NCI-H2107 (cell line): ENCODE measurements at regions not wholly inside any gene's neighbourhood (a gene's known extent, or its start where the extent isn't known, plus 50 kb on each side); places are given as distances from the start of the nearest gene placed in this dataset.
"Not testable (repeated sequence)": the region's sequence is repeated elsewhere in the genome, so short reads cannot be mapped to it uniquely, and the experiment has no call there.

Experiments
- DNase-seq: peaks from one replicate; lab custom pipeline; 2025; lab: John Stamatoyannopoulos, UW

DNA sequence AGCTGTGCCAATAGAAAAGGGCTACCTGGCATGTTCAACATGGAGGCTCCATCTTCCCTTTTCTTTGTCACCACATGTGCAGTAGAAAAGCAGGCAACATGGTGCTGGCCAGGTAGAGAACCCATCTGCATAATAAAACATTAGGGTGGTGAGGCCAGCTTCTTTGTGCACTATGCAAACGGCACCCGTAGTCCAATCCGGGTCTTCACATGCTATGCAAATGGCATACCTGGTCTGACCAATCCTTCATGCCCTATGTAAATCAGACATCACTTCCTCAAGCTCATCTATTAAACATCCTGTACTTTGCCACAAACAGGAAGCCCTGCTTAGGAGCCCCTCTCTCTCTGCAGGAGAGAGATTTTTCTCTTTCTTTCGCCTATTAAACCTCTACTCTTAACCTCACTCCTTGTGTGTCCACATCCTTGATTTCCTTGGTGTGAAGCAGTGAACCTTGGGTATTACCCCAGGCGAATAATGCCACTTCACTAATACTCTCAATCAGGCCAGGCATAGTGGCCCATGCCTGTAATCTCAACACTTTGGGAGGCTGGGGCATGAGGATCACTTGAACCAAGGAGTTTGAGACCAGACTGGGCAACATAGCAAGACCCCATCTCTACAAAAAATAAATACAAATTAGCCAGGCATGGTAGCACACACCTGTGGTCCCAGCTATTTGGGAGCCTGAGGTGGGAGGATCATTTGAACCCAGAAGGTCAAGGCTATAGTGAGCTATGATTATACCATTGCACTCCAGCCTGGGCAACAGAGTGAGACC is 111.3 kb upstream of the MRI1 start:
- no peak for DNase-seq

DNA sequence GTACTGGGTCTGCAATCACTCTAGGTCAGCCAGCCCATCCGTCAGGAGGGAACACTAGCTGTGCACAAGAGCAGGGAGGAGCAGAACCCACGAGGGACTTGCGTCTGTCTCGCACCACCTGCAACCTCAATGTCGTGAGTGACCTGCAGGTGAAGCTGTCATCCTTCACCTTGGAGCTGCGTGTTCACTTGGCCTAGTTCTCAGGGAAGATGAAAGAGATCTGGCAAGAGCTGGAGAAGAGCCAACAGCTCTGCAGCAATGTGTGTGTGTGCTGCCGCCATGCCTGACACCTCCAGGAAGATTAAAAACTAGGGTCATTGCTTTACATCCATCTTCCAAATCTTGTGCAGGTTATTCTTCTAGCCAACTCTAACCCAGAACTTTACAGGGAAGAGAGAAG is 117.6 kb upstream of the MRI1 start:
- no peak for DNase-seq

DNA sequence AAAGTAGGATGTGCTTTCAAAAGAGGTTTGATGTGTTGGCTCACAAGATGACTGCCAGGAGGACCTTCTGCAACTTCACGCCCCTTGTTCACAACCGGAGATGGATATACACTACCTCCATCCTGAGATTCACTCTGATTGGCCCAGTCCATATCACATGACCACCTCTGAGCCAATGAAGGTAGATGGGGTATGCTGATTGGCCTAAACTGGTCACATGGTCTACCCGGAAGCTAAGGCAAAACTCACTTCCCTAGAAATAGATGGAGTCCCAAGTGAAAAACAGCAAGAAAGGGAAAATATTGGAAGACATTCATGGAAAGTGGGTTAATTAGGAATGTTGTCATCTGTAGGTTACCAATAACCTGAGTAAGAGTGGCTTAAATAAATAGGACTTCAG is 119.7 kb upstream of the MRI1 start:
- no peak for DNase-seq

DNA sequence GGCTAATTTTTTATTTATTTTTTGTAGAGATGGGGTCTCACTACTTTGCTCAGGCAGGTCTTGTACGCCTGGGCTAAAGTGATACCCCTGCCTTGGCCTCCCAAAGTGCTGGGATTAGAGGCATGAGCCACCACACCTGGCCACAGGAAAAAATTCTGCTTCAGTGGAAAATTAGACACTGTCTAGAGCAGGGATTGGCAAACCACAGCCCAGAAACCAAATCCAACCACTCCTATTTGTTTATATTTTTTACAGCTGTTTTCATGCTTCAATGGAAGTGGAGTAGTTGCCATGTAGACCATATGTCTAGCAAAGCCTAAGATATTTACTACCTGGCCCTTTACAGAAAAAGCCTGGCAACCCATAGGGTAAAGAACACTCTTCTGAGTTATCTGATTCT is 123.7 kb upstream of the MRI1 start:
- no peak for DNase-seq

DNA sequence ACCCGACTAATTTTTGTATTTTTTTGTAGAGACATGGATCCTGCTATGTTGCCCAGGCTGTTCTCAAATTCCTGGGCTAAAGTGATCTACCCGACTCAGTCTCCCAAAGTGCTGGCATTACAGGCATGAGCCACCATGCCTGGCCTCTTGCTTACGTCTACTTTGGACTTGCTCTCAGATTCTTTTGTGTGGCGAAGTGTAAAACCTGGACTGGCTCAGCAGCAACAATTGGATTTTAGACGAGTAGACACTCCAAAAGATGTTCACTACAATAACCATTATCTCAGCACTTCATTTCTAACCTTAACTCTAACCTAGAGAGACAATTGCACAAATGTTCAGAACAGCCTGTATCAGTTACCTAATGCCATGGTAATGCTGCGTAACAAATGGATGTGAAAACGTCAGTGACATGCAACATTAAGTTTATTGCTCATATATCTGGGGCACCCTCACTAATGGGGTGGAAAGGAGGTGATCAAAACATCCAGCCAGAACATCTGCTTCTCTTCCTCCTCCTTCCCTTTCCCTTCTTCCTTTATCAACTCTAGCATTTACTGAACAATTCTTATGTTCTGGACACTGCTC is 124.9 kb upstream of the MRI1 start:
- no peak for DNase-seq

DNA sequence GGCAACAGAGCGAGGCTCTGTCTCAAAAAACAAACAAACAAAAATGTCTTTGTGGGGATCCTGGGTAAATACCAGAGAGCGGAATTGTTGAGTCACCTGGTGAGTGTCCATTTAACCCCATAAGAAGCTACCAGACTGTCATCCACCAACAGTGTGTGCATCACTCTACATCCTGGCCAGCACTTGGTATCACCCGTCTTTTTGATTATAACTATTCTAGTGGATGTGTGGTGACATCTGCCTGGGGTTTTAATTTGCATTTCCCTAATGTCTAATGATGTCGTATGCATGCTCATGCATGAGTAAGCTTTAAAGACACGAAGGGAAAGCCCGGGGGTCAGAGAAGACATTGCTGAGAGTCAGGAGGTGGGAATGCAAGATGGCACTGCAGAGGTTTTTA is 126.7 kb upstream of the MRI1 start:
- no peak for DNase-seq

DNA sequence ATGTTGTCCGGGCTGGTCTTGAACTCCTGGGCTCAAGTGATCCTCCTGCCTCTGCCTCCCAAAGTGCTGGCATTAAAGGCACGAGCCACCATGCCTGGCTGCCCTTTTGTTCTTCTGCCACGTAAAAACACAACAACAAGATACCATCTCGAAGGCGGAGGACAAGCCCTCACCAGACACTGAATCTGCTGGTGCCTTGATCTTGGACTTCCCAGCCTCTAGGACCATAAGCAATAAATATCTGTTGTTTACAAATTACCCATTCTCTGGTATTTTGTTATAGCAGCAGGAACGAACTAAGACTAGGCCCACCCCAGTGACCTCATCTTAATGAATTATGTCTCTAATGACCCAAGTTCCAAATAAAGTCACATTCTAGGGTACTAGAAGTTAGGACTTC is 128.4 kb upstream of the CACNA1A start:
- no peak for DNase-seq

DNA sequence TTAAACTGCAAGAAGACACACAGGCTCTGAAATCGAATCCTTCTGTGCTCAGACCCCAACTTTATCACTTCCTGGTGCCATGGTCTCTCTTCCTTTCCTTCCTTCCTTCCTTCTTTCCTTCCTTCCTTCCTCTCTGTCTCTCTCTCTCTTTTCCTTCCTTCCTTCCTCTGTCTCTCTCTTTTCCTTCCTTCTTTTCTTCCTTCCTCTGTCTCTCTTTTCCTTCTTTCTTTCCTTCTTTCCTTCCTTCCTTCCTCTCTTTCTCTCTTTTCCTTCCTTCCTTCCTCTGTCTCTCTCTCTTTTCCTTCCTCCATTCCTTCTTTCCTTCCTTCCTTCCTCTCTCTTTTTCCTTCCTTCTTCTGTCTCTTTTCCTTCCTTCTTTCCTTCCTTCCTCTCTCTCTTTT is 127.2 kb upstream of the CACNA1A start:
- no peak for DNase-seq

DNA sequence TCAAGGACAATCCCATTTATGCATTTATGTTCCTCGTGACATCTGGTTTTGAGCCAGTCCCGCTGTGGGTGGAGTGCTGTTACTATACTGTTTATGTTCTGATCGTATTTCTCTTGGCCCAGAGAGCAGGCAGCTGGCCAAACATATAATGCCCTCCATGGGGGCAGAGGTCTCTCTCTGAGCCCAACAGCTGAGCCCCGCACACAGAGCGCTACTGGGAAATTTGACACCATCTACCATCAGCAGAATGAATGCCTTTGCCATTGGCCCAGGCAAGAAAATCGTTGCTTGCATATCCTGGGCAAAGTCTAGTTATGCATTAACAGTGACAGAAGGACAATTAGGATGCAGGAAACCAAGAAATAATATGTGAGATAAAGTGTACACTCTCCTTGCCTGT is 126.8 kb upstream of the CACNA1A start:
- peak; percentile 93 for DNase-seq

DNA sequence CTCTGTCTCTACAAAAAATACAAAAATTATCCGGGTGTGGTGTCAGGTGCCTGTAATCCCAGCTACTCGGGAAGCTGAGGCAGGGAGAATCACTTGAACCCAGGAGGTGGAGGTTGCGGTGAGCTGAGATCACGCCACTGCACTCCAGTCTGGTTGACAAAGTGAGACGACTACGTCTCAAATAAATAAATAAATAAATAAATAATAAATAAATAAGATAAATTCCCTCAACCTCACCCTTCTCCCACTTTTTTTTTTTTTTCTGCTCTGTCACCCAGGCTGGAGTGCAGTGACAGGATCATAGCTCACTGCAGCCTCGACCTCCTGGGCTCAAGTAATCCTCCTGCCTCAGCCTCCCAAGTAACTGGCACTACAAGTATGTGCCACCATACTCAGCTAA is 125.9 kb upstream of the CACNA1A start:
- not testable (repeated sequence) for DNase-seq

DNA sequence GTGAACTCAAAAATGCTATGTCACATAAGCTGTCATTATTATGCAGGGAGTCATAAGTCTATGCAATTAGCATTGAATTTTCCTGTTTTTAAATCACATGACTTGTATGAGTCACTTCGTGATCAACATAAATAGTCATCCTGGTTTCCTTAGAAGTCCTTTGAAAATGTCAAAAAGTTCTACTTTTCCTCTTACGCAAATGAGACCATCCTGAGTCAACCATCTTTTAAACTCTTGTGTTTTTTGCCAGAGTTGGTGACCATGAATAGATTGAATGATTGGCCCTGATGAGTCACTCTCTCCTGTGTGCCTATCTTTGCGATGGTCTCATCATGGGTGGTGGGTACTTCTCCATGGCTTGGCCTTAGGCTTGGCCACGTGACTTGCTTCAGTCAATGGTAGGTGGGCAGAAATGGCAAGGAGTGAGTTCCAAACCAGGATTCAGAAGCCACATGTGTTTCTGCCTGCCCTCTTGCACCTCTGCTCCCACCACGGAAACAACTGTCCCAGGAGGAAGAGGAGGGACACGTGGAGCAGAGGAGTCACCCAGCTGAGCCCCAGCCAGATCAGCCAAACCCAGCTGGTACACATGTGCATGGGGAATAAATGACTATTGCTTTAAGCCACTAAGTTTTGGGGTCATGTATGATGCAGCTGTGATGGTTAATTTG is 123.5 kb upstream of the CACNA1A start:
- no peak for DNase-seq

DNA sequence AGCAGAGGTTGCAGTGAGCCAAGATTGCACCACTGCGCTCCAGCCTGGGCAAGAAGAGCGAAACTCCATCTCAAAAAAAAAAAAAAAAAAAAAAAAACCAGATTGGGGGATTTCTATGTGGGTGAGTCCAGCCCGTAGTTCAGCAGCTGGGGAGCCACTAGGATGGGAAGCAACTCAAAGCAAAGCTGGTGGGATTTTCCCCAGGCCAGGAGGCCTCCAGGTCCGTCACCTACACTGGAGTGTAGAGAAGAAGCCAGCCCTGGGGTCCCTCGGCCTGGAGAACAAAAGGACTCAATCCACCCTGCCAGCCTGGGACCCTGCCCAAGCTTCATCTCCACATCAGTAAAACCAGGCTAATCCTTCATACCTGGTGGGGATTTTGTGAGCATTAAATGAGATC is 121.3 kb upstream of the CACNA1A start:
- DNase-seq: no peak

DNA sequence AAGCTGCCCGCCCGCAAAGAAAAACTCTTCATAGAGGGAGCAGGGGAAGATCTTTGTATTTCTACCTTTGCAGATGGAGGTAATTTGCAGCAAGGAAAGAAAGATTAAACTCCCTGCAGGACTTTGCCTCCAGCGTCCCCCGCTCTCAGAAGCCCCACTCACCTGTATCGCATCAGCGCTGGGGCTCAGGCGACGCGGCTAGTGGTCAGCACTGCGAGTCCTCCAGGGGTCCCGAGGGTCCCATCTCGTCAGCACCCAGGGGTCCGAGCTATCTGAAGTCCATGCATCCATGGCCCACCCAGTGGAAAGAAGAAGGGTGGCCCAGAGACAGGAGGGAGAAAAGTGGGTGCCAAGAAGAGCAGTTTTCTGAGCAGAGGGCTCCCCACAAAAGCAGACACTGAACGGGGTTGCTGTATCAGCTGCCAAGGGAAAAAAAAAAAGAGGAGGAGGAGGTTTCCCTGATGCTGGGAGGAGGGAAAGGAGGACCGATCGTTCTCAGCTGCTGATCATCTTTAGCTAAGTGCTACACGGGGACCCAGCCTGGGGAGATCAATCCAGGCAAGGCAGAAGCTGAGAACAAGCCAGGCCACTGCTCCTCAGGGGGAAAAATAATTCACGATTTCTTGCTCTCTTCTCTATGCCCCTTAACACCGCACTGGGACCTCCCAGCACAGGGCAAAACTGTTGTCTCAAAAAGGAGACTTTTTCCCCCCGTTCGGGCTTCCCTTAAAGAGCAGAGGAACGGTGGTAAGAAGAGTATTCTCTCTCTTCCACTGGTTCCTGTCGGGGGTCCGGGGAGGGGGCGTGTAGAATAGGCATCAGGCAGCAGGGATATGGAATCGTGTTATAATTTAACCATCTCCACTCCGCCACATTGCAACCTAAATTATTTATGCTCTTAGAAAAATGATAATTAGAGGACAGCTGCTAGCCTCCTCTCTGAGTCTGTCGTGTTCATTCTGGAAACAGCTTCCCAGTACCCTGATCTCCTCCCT is 117.7 kb upstream of the CACNA1A start:
- no peak for DNase-seq

DNA sequence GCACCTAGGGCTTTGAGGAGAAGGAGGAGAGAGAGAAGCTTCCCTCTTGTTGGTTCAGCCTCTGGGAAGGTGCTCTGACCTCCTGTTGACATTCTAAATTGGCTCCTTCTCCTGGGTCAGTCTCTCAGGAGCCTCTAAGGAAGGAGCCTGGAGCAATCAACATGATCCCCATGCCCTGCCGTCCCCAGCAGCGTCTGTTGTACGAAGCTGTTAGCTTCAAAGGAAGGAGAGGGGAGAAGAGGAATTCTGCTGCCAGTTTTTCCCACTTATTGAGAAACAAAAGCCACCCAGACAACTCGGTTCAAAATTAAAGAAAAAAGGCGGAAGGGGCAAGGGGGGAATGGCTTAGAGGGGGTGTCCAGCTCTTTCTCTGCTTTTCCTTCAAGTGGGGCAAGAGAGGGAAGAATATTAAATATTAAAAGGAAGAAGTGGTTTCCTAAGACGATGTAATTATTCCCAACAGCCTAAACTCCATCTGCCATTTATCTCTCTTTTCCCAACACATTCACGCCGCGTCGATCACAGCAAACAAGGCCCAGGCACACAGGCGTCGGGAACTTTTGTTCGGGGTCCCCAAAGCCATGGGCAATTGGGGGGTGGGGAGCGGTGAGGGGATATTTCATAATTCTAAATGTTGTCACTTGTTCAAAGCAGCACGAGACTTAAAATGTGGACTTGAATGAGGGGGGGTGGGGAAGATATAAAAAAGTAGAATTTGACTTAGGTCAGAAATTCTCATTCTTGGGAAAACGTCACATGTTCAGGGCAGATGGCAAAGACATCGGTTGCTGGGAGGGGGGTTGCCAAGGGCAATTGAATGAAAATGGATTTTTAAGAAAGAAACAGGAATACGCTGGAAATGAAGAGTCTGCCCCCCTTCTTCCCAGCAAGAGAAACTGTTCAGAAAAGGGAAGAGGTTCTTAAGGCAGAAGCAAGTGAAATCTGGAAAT is 116.8 kb upstream of the CACNA1A start:
- DNase-seq: no peak

DNA sequence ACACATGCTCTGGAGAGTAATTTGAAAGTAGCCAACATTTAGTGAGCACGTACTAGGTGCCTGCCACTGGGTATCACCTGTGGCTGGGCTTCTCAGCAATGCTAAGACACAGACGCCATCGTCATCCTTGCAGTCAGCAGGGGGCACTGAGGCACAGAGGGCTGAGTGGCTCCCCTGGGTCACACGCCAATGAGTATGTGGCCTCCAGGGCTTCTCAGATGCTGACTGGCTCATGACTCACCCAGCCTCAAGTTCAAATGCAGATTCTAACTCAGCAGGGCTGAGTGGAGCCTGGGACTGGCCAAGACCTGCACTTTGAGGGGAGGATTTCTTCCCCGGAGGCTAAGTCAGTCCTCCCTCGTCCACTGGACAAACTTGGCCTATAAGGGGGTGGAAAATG is 115.1 kb upstream of the CACNA1A start:
- DNase-seq: no peak

DNA sequence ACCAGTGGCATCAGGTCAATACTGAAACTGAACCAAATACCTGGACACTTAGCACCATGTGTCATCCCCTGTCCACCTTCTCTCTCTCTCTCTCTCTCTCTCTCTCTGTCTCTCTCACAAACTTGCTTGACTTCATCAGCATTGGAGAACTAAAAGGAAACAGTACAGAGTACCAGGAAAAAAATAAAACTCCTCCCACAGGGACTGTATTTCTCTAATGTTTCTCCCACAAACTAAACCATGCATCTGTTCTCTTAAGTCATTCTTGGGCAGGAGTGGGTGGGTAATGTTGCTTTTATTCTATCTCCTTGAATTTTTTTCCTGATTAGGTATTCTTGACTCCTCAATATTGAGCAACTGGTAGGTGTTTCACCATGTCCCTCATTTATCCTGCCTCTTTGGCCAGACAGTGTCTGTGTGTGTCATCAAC is 112.9 kb upstream of the CACNA1A start:
- DNase-seq: no peak

DNA sequence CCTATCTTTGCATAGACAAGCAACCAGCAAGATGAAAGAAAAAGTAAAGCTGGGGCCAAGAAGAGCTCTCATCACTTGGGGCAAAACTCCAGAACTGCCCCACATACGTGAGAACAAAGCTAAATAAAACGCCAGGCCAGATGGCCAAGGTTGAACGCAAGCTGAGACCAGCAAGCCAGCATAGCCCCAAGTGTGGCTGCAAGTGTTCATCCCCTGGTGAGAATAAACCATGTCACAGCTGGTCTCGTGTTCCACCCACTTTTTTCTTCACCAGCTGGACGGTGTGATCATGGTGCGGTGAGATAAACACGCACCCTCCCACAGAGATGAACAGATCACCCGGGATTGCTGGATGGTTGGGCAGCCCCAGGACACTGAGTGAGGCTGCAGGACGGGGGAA is 109.6 kb upstream of the CACNA1A start:
- DNase-seq: no peak

DNA sequence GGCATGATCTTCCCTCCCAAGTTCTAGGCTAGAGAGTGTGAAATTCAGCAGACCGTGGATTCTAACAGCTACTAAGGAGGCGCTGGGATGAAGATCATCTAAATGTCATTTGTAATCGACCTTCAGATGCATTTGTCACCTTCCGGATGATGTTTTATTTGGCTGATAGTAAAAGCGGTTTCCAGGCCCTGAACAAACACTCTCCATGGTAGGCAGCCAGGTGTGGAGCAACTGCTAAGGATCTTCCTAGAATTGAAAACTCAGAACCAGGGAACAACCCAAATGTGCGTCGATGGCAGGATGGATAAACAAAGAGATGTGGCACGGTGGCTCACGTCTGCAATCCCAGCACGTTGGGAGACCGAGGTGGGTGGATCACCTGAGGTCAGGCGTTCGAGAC is 107.2 kb upstream of the CACNA1A start:
- DNase-seq: no peak

DNA sequence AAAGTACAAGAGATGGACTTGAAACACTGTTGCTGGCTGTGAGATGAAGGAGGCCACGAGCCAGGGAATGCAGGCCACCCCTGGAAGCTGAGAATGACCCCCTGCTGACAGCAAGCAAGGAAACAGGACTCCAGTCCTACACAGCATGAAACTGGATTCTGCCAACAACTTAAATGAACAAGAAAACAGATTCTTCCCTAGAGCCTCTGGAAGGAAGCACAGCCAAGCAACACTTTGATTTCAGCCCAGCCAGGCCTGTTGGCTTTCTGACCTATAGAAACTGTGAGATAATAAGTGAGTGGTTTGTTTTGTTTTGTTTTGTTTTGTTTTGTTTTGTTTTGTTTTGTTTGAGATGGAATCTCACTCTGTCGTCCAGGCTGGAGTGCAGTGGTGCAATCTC is 105.3 kb upstream of the CACNA1A start:
- no peak for DNase-seq

DNA sequence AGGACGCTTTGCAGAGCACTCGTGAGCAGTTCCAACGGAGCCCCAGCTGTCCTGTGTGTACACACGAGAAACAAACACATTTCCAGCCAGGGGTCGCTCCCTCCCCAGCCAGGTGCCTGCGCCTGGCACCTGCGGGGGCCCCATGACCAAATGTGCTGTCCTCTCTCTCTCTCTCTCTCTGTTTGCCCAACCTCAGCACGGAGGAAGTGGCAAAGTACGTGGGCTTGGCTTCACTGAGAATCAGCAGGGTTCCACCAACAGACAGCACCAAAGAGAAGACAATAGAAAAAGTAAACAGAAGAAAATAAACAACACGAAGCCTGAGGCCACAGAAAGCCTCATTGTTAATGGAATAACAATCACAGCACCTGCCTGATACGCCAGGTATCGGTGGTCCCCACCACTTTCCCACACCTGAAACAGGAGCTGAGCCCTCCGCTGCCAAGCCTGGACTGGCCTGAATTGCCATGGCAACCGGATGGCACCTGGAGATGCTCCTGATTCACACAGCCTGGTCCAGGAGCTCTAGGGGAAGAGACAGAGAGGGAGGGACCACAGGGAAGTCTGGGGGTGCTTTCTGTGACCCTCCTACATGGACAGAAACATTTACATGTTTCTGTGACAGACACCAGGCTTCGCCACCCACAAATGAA is 103.9 kb upstream of the CACNA1A start:
- DNase-seq: peak; percentile 90

DNA sequence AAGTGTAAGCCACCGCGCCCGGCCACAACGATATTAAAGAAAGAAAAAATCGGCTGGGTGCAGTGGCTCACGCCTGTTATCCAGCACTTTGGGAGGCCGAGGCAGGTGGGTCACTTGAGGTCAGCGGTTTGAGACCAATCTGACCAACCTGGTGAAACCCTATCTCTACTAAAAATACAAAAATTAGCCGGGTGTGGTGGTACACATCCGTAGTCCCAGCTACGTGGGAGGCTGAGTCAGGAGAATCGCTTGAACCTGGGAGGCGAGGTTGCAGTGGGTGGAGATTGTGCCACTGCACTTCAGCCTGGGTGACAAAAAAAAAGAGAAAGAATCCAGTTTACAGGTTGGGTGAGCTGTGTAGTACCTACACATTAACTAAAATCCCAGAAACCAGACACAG is 99.9 kb upstream of the CACNA1A start:
- no peak for DNase-seq
